Right renal pelvis (tissue), 4 donors: ENCODE measurements at regions not wholly inside any gene's neighbourhood (a gene's known extent, or its start where the extent isn't known, plus 50 kb on each side); places are given as distances from the start of the nearest gene placed in this dataset.
"Not testable (repeated sequence)": the region's sequence is repeated elsewhere in the genome, so short reads cannot be mapped to it uniquely, and the experiment has no call there.

ENCODE experiments used
- DNase-seq, 4 donors: peaks; one replicate each; pipeline ENCODE4 v3.0.0-alpha.2; 2013; ENCODE audit warnings: low read depth in 4 of 4, low spot score in 3 of 4, missing footprints in 1 of 4

DNA sequence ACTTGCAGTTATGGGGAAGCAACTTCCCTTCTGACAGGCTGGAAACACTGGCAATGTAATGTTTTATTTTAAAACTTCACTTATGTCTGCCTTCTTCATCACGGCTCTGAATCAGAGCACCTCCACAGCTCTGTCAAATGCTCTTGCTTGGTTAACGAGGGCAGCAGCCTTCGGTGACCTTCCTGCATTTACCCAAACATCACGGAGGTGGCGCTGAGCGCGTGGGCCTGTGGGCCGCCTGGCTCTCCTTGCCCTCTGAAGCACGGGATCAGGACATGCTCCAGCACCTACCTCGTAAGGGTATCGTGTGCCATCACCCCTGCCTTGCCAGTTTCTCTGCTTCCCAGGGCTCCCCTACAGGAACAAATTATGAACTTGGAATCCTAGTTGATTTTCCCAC is 310.0 kb downstream of the TEX29 start:
- DNase-seq = no peak

DNA sequence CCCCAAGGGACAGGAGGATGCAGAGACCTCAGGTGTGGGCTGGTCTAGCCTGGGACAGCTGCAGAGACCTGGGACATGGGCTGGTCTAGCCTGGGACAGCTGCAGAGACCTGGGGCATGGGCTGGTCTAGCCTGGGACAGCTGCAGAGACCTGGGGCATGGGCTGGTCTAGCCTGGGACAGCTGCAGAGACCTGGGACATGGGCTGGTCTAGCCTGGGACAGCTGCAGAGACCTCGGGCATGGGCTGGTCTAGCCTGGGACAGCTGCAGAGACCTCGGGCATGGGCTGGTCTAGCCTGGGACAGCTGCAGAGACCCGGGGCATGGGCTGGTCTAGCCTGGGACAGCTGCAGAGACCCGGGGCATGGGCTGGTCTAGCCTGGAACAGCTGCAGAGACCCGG is 310.8 kb downstream of the TEX29 start:
- DNase-seq = not testable (repeated sequence)

DNA sequence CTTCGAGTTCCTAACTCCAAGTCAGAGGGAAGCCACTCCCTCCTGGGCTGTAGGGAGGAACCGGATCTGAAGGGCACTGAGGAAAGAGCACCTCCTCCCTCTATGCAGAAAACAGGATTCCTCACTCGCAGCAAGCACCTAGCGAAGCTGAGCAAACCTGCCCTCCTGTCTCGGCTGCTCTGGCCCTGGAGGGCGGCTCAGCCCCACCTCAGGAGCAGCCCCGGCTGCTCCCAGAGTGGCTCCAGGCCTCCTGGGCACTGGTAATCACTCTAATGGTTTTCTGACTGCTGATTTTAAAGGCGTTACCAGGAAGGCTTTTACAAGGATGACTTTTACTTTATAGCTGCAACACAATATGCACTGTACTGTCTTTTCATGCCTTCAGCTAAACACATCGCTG is 312.5 kb downstream of the TEX29 start:
- no peak for DNase-seq

DNA sequence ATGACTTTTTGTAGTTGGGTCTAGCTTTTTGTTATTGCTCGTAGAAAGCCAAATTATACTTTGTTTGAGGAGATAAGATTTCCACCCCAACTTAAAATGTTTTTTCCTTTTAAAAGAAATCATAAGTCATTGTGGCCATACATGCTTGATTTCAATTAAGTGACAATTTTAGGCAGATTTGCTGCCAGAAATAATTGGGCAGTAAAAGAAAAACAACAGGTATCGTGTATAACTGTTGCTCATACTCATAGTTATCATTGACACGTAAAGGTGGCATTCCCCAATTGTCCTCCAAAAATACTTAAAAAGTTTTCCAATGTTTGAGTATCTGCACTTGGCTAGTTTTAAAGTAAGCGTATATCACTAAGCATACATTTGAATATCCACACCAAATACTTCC is 313.0 kb downstream of the TEX29 start:
- DNase-seq = no peak

DNA sequence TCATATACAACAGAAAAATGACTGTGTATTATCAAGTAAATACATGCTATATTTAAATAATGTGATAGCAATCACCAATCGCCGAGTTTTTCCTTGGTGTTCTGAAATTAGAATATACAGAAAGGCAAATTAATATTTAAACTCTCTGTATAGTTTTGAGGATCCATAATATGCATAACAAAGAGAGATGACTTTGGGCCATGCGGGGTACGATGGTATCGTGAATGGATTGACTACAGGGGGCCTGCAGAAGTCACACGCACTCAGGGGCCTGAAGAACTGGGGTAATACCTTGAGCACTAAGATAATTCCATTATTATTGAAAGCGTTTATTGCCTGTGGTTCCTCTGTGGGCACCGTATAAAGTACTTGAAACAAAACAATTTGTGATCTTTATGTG is 314.0 kb downstream of the TEX29 start:
- no peak for DNase-seq

DNA sequence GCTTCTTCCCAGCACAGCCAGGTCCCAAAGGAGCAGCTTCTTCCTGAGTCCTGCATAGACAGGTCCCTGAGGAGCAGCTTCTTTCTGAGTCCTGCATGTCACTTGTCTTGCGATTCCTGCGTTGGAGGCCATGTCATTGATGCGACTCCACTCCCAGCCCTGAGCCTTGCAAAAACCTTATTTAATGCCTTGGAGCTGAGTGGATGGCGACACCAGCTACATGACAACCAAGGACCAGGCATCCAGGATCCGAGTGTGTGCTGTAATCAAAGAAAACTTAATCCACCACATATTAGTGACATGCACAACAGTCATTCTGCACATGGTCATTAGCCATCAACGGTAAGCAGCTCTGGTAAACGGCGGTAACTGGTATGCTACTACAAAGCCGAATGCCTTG is 315.8 kb downstream of the TEX29 start:
- DNase-seq = no peak

DNA sequence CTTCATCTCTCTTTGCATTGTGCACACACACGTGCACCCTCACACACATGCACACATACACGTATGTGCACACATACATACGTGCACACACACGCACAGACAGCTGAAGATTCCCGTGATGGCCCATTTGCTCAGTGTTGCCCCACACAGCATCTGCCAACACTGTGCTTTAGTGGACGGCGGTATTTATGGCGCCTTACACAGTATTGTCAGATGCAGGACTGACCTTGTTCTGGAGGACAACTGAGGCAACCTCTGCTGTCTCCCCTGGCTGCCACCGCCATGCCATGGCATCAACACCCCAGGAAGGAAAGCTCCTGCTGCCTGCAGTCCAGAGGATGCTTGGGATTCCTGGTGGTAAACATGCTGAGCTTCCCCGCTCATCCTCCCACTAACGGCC is 316.4 kb downstream of the TEX29 start:
- DNase-seq = no peak

DNA sequence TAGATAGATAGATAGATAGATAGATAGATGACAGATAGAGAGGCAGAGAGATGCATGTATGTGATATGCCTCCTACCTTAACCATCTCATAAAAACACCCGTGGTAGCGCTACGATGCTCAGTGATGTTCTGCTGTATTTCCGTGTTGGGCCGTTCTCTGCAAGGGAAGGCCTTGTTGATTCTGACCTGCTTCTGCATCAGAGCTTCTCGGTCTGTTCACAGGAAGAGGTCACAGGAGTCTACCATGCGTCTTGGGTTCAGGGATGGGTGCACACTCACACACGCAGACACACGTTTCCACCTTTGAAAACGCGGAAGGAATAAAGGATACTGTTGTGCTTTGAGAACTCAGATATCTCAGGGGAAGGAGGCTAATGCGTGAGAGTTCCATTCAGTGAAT is 316.9 kb downstream of the TEX29 start:
- no peak for DNase-seq

DNA sequence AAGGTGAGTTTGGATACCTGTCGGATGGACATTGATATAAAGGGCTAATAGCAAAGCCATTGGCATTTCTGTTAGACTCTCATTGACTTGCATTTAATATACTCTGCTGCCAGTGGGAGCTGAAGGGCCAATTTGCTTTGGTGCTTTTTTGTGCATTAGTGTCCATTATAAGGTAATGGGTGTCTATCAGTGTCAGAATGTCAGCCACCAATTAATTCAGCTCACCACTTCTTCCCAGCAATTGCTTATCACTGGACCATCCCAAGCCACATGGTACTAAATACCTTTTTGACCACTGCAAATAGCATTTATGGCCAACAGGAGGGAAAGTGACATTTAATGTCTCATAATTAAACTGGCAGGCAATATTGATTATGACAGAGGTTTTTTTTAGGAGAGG is 317.8 kb downstream of the TEX29 start:
- DNase-seq = no peak

DNA sequence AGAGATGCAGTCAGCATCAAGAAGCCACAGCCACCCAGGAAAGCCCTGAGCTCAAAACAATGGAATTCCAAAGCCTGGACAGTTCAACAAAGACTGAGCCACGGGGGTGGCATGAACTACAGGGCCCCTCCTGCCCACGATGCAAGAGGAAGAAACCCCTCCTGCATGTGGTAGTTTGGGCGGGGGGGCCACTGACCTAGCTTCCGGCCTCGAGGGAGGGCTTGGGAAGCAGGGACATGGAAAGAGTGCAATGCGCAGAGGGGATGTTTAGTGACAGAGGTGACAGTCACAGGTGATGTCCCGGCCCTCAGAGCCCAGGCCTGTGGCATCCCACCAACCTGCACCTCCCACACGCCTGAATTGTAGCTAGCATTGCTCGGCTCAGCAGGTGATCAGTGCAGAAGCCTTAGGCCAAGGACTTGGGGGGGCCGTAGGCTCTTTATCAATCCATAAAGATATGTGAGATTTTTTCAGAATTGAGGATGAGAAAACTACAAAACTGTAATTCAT is 318.8 kb downstream of the TEX29 start:
- no peak for DNase-seq

DNA sequence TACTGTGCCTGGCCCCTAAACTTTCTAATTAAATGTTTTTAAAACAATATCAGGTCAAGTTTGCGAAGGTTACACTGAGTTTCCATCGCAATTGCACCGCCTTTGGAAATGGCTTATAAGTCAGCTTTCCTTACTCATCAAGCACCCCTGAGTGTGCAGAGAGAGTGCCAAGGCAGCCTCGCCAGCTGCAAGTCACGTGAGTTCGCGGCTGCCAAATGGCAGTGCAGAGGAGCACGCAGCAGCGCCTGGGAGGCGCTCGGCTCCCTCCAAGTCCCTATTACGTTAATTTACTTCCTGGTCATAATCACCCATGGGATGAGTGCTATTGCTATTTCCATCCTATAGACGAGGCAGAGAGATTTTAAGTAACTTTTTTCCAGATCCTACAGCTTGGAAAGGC is 319.6 kb downstream of the TEX29 start:
- no peak for DNase-seq

DNA sequence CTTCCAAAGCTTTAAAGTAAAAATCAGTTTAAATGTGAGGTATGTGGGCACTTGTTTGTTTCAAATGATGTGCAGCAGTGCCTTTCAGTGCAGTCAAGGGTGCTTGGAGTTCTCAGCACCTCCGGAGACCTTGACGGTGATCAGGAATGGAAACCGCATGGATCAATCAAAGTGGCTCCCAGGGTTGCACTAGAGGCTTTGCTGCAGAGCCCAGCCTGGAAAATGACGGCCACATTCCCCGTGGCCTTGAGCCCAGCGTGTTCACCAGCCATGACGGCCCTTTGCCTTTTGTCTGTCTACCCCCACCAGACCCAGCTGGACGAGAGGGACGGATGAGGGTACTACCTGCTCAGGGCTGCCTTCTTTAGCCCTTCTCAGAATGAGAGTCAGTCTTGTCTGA is 320.0 kb downstream of the TEX29 start:
- DNase-seq = no peak

DNA sequence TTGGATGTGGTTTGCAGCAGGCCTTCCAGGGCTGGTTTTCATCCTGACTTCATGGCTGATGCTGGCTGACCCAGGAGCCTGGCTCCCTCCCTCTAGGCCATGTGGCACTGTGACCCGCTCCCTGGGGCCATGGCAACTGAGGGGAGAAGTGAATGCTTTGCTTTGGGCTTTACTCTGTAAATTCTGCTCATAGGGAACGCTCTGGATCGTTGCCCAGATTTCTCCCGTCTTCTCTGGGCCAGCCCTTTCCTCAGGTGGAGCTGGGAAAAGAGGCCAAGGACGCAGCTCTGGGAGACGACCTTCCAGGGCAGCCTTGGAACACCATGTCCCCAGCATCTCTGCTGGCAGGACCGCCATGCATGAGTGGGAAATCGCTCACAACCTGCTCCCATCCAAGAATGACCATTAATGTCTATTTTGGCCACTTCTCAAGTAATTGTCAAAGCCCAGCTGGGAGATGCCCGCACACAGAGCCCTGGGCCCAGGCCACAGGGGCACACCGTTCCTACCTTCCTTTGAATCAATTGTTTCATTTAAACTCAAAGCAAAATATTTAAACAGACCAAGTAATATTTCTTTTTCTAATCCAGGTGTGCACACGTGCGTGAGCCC is 321.8 kb downstream of the TEX29 start:
- no peak for DNase-seq

DNA sequence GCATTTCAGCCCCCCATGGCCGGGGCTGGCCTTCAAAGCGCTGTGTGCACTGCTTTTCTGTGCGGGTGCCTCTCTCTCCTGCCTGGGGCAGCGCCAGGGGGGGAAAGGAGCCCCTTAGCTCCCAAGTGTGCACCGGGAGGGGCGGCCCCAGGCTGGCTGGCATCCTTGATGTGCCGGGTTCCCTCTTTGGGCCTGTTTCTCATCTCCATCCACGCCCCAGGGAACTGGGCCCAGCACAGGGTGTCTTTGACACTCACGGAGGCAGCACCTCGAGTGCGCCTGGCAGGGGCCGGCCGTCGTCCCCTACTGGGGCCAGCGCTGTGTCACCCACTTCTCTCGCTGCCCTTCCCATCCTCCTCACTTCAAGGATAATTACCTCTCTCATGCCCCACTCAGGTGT is 324.3 kb downstream of the TEX29 start:
- no peak for DNase-seq

DNA sequence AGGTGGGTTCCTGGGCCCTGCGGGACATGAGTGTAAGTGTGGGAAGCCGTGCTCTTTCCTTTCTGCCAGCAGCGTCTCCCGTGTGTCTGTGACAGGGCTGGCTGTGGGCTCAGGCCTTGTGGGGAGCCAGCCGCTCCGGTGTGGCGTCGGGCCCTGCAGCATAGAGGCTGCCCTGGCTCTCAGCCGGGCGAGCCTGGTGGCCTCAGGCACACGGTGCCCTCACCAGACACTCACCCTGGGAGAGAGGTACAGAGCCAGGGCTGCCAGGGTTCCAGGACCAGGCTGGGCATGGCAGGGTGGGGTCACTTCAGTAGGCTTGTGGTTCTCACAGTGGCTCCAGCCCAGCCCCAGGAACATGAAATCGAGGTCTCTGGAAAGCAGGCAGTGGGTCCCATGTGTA is 324.8 kb downstream of the TEX29 start:
- DNase-seq = no peak

DNA sequence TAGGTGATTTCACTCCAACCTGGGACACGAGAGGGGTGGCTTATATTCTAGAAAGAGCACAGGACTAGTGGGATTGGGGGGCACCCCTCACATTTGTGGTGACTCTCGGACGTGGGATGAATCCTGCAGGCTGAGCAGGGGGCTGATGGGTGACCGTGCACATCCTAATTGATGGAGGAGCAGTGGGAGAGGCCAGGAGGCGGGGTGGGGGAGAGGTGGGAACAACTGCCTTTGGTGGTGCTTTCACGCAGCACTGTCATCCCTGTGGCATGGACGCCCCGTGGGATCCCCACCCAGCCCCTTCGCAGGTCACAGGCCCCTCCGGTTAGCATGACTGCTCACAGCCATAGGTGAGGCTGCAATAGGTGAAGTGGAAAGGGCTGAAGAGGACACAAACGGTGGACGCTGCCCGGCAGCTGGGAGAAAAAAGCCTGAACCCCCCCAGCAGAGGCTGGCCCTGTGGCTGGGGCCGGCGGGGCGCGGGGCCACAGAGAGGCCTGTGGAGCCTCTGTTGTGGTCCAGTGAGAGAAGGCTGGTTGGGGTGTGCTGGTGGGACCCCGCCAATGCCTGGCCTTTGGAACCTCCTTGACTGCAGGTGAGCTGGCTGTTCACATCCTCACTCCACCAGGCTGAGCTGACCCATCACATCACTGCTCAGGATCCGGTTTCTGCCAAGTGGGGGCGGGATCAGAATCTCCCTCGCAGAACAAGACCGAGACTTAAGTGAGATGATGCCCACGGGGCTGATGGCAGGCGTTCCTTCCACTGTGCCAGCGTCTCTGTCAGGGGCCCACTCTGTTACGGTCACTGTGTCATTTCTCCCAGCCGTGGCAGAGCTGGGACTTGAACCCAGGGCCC is 325.4 kb downstream of the TEX29 start:
- no peak for DNase-seq

DNA sequence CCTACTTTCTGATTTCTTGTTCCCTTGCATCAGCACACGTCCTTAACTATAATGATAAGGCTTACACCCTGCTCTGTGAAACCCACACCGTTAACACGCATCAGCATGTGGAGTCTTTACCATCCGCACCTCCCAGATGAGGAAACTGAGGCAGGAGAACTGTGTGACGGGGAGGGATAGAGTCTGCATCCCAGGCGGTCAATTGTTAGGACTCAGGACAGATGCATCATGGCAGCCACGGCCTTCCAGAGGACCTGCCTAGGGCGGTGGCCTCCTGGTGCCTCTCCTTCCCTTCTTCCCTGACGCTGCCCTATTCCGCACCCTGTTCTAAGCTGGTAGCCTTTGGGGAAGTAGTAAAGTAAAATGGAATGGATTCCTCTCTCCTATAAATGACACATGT is 326.0 kb downstream of the TEX29 start:
- no peak for DNase-seq

DNA sequence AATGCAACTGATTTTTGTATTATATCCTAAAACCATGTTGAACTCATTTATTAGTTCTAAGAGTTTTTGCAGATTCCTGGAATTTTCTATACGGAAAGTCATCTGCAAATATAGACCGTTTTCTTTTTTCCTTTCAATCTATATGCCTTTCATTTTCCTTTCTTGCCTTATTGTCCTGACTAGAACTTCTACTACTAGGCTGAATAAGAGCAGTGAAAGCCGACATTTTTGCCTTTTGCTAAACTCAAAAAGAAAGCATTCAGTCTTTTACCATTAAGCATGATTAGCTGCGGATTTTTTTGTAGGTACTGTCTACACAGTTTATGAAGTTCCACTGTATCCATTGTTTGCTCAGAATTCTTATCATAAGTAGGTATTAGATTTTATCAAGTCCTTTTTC is 328.4 kb downstream of the TEX29 start:
- no peak for DNase-seq

DNA sequence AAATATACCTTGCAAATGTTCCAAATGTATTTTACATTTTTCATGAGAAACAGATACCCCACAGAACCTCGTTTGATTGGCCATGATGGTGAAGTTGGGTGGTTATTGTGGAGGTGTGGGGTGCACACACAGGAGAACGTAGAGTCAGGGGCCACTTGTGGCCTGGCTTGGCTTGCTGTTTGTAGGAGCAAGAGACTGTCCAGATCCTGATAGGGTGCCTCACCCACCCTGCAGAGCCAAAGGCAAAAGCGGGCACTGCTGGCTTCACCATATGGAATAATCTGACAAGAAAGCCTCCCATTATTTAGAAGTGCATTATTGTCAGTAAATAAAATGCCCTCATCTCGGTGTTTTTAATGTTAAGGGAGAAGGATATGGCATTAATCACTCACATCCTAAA is 330.2 kb downstream of the TEX29 start:
- DNase-seq = no peak

DNA sequence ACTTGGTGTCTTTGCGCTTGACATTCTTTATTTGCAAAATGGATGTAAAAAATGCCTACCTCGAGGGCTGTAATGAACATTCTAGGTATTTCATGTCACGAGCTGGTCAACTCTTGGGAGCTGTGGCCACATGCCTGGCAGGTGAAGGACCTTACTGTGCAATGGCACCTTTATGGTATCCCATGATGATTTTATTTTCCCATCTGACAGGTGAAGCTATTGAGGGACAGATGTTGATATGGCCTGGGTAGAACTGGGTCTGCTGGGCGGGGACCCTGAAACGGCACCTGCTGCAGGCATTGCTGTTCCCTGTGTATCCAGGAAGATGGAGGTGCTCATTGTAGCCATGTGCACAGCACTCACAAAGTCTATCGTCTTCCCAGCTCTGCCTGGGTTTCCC is 332.2 kb downstream of the TEX29 start:
- DNase-seq = no peak

DNA sequence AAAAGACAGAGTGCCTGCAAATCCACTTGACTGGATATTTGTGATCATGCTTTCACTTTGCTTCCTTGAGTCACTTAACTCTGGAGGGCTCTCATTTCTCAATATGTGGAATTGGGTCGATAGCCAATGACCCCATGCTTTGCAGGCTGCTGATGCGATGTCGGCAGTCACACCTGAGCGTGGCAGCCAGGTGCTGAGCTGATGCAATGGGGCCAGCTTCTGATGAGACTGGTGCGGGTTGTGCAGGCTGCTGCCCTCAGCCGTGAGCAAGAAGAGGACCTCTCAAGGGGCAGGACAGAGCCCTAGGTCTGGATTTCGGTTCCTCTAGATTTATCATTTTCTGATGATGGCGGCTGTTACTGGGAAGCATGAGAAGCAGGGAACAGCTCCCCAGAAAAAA is 334.1 kb downstream of the TEX29 start:
- no peak for DNase-seq

DNA sequence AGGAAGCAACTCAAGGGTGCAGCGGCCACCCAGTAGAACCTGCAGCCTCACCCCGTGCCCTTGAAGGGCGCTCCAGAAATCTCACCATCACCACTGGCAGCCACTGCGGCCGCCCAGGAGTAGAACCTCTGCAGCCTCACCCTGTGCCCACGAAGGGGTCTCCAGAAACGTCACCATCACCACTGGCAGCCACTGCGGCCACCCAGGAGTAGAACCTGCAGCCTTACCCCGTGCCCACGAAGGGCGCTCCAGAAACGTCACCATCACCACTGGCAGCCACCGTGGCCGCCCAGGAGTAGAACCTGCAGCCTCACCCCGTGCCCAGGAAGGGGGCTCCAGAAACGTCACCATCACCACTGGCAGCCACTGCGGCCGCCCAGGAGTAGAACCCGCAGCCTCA is 336.0 kb downstream of the TEX29 start:
- DNase-seq = no peak
